GM20000 (cell line): ENCODE measurements at regions not wholly inside any gene's neighbourhood (a gene's known extent, or its start where the extent isn't known, plus 50 kb on each side); places are given as distances from the start of the nearest gene placed in this dataset.
"Not testable (repeated sequence)": the region's sequence is repeated elsewhere in the genome, so short reads cannot be mapped to it uniquely, and the experiment has no call there.

Experiments used
- DNase-seq: peaks from one replicate; pipeline ENCODE4 v3.0.0; 2012; ENCODE audit warnings: low spot score
- TF ChIP-seq, protein P1 (sequence below): IDR thresholded peaks from 2 replicates; pipeline ENCODE4 v1.5.1; 2012; ENCODE audit warnings: mild to moderate bottlenecking, control low read depth; ENCODE audit errors: extremely low read depth, missing control alignments

DNA sequence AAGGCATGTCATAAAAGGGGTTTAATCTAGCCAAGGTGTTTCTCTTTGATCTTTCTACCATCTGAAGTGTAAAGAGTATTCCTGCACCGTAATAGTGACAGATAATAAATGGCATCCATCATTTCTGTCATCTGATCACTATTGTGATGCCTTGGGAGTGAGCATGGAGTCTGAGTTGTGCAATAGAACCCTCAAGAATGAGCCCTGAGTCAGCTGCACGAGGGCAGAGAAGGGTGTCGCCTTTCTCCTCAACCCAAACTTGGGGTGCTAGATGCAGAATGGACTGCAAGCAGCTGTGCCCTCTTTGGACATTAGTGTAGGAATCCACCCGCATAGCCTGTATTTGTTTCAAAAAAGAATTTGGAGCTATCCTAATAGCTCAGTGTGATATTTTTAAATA, 115.2 kb downstream of the ZNF37A start:
- DNase-seq, result no peak
- TF ChIP-seq, protein P1, sequence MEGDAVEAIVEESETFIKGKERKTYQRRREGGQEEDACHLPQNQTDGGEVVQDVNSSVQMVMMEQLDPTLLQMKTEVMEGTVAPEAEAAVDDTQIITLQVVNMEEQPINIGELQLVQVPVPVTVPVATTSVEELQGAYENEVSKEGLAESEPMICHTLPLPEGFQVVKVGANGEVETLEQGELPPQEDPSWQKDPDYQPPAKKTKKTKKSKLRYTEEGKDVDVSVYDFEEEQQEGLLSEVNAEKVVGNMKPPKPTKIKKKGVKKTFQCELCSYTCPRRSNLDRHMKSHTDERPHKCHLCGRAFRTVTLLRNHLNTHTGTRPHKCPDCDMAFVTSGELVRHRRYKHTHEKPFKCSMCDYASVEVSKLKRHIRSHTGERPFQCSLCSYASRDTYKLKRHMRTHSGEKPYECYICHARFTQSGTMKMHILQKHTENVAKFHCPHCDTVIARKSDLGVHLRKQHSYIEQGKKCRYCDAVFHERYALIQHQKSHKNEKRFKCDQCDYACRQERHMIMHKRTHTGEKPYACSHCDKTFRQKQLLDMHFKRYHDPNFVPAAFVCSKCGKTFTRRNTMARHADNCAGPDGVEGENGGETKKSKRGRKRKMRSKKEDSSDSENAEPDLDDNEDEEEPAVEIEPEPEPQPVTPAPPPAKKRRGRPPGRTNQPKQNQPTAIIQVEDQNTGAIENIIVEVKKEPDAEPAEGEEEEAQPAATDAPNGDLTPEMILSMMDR, result no peak

DNA sequence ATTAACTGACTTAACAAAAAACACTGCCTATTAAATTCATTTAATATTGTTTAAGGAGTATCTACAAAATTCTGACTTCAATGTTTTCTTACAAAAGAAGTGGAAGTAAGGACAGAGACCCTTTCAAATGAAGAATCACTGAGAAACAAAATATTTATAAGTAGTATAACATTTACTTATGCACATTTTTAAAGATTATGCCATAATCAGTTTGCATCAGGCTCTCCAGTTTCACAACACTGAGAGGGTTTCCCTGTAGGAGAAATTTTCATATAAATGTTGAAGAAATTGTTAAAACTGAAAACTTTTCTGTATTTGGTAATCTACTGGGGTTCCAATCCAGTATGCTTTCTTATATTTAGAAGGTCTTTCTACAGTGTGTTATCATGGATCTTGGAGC, 115.6 kb downstream of the ZNF37A start:
- DNase-seq, result not testable (repeated sequence)

DNA sequence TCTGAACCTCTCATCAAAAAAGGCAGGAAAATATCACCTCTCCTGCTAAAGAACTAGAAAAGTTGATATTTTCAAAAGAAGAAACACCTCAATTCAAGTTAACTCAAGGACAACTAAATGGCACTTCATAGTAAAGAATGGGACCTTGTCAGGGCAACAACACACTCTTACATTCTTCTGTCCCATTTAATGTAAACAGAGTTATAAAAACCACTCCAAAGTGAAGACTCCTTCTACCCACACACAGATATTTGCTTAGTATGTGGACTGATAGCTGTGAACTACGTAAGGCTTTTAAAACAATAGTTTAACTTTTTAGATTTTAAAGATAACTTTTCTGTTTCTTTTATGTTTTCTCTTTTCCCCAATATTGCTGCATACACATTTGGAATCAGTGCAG, 118.3 kb downstream of the ZNF37A start:
- TF ChIP-seq, protein P1, result no peak

DNA sequence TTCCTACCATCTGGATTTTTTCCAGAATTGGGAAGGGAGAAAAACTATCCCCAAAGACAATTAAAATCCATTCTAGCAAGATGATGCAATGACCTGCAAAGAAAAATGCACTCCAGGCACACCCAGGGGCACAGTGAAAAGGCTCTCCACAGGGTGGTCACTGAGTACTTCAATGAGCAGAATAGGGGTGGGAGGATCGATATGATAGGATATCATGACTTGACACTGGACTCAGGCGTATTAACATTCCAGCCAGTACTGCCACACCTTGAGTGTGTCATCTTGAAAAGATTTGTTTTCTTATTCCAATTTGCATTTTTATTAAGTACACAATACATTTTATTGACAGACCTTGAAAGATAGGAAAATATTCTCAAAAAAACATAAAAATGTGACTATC, 132.2 kb downstream of the ZNF37A start:
- TF ChIP-seq, protein P1, result no peak

More for the DNA sequence above, 118.3 kb downstream of the ZNF37A start:
- no peak for DNase-seq

DNA sequence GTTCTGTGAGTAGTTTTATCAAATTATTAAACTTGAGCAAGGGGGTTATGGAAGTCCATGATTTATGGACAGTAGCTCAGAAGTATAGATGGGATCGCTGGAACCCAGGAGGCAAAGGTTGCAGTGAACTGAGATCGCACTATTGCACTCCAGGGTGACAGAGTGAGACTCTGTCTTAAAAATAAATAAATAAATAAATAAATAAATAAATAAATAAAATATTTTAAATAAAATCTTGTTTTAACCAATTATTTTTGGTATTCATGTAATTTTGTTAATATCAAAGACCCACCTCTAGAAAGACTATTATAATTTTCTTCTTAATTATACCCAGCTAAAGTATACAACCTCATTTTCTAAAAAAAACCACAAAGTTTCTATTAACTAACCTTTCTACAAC, 134.3 kb downstream of the ZNF37A start:
- DNase-seq, result no peak

More for the DNA sequence above, 132.2 kb downstream of the ZNF37A start:
- no peak for DNase-seq

DNA sequence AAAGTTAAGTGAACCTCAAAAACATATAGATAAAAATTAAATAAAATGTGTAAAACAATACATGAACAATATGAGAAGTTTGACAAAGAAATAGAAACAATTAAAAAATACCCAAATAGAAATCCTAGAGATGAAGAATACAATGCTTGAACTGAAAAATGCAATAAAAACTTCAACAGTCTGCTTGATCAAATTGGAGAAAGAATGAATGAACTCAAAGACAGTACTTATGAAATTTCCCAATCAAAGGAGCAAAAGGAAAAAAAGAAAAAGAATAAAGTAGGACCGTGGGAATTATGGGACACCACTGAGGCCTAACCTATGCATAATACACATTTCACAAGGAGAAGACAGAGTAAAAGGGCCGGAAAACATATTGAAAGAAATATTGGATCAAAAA, 144.3 kb downstream of the ZNF37A start:
- not testable (repeated sequence) for DNase-seq

More for the DNA sequence above, 134.3 kb downstream of the ZNF37A start:
- TF ChIP-seq, protein P1, result no peak

DNA sequence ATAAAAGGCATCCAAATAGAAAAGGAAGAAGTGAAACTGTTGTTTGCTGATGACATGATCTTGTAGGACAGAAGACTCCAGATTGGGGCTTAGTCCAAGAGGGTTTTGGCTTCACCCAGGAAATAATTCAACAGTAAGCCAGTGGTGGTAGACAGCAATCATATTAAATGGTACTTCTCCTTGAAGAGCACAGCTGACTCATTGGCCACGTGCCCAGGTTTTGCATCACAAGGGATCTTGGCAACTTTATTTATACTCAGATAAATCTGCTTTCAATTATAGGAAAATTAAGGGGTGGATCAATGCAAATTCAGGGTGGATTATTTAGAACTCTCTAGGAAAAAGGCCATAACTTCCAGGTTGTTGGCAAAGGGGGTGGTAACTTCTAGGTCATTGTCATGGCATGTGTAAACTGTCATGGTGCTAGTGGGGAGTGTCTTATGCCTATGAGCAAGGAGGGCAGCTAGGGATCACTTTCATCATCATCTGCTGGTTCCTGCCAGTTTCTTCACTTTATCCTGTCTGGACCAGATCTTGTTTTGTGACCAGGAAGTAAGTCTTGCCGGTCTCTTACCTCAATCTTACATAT, 148.0 kb downstream of the ZNF37A start:
- DNase-seq, result not testable (repeated sequence)

DNA sequence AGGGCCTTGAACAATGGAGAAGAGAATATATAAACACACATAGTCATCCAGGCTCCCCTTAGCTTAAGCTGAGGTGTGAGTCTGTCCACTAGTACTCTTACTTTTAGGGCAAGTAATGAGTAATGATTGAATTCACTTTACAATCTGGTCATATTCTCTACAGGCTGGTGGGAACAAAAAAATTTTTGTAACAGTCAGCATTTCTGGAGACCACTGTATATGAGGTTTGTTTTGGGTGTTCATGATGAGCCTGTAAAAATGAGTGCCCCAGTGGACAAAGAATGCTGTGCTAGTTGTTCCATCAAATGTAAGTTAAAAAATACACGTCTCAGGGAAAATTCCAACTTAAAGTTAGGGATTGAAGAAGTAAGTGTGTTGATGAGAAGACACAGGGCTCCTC, 154.0 kb downstream of the ZNF37A start:
- DNase-seq, result not testable (repeated sequence)

DNA sequence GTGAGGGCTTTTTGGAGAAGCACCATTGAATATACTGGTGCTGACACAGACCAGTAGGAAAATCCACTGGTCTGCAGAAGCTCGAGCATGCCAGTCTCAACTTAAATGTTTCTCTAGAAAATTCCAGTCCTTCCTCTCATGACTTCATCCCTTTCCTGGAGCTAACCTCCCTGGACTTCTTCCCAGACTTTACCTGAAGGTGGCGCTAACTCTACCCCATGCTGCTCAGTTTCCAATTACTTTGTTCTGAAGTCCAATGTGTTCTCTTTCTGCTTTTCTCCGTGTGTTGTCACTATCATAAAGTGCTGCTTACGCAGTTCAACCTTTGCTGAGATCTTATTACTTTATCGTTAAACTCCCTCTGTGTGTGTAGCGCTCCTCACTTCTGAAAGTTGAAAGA, 158.4 kb downstream of the ZNF37A start:
- DNase-seq, result not testable (repeated sequence)

DNA sequence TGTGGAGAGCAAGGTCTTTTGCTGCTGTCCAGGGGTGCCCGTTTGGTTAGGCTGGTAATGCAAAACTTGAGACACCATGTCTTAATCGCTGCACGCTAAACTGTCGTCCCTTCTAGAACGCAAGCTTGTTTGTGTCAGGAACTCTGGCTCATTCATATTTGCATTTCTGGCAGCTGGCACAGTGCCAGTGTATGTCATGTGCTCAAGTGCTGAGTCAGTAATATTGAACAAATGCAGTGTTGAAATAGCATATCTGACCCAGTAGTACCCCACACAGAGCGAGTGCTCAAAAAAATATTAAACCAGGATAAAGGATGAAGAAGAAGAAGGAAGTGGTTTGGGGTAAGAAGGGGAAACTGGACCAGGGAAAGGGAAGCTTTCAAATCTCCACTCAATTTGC, 173.4 kb downstream of the ZNF37A start:
- not testable (repeated sequence) for DNase-seq

DNA sequence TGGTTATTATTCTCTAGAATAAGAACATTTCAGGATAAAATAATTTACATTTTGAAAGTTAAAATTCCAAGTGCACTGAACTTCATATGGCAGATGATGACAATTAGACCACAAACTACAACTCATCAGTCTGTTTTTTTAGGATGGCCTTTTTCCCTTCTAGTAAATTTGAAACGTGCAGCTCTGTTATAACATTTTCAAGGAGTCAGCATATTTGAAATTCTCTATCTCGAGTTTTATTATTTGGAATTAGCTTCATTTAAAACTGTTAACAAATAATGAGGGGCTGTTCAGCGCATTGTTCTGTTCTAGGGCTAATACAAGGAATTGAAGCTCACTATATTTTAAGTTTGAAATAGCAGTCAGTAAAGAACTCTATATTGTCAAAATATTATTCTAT, 176.9 kb downstream of the ZNF37A start:
- not testable (repeated sequence) for DNase-seq

DNA sequence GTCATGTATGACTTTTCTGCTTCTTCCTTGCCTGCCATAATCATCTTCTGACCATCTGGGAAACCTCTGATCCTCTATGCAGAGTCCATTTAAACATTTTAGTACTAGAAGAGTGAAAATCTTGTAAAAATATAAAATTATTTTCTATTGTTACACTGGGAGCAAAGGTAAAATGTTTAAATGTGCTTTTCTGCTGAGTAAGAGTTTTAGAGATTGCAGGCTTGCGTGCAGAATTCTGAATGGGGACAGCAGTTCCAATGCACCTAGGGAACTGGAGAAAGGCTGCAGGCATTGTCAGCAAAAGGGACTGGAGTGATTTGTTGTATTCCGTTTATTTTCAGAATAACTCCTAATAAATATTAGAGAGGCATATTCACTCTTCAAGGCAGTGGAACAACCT, 180.7 kb downstream of the ZNF37A start:
- DNase-seq, result not testable (repeated sequence)

DNA sequence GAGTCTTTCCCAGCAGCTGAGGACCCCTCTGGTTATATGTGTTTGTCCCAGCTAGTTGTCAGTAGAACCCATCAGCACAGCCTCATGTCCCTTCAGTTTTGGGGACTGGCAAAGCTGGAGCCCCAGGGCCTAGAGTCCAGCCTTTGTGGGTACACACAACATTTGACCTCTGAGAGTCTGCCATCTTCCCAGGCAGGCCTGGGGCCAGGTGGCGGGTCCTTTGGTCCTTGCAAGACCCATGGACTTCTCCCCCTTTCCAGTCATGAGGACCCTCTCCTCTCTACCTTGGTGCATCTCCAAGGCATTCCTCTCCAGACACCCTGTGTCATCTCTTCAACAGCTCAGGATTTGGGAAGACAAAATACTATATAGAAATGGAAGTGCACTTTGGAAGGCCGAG, 198.4 kb downstream of the ZNF37A start:
- DNase-seq, result not testable (repeated sequence)

DNA sequence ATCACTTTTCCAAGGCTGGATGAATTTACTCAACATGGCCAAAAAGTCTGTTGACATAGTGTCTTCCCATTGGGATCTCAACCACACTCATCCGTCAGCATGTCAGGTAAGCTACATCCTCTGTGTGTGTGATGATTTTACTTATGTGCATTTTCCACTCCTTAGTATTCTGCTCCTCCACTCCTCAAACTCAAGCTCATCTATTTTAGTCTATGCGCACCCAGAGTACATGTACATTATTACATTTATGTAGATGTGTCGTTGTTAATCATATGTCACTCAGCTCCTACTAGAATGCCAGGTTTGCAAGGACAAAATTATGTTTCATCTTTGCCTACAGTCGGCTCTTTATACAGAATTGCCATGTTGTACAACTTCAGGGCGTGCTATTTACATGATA, 216.0 kb downstream of the ZNF37A start:
- not testable (repeated sequence) for DNase-seq

DNA sequence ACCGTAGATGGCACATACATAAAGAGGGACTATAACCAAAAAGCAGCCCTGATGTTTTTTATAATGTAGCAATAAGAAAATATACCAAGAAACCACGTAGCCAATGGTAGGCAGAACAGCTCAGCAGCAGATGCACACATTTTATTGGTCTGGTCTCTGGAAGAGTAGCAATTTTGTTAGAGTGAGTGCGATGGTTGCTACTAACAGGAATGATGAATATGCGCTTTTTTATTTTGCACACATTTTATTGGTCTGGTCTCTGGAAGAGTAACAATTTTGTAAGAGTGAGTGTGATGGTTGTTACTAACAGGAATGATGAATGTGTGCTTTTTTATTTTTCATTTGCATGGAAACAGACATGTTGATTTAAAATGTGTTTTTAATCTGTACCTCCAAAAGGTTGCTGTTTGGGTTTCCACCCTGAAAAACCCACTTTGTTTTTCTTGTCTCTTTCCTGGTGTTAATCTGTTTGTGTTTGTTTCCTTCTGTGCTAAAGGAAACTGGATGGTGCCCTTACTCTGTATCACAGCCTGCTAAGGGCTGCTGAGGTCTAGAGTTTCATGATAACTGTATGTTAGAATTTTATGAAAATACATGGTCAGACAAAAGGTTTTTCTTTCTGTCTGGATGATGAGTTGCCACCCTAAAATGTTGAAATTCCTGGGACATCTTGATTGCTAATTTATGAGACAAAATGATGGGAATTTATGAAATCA, 221.1 kb downstream of the ZNF37A start:
- DNase-seq, result not testable (repeated sequence)

DNA sequence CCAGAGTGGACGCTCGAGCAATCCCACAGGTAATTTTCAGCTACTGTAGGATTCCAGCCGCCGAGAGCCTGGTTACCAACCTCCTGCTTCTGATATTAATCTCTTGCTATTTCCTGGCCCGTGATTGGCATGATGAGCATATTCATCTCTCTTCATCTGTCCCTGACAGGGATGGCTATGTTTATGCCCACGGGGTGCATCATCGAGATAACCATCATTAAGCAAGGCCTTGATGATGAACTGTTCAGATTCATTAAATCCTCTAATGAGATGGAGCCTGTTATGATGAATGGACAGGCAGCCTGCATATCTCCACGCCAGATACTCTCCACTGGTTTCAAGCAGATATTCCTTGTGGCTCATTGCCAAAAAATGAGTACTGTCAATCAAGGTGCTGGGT, 227.3 kb downstream of the ZNF37A start:
- not testable (repeated sequence) for DNase-seq

DNA sequence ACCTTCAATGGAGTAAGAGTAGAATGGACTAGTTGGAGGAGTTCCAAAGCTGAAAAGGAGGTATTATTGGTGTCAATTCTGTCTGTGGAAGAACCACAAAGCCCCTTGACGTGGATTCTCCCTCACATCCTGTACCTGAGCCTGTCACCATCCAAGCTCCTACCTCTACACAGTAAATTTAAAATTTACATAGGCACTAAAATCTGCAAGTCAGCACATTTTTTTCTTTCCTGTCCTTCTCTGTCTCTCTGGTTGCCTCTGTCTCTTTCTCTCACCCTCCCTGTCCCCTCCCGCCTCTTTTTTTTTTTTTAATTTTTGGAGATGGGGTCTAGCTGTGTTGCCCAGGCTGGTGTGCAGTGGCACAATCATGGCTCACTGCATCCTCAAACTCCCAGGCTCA, 236.2 kb downstream of the ZNF37A start:
- not testable (repeated sequence) for DNase-seq
